NB4 (cell line): ENCODE measurements at regions not wholly inside any gene's neighbourhood (a gene's known extent, or its start where the extent isn't known, plus 50 kb on each side); places are given as distances from the start of the nearest gene placed in this dataset.

Source experiments
- CTCF ChIP-seq: IDR thresholded peaks from one replicate; pipeline ENCODE4 v1.5.1; 2012; ENCODE audit warnings: low read depth, low read length
- MYC ChIP-seq: IDR thresholded peaks from 2 replicates; pipeline ENCODE4 v1.6.1; 2011; ENCODE audit warnings: low read depth, low read length

- TF ChIP-seq CTCF, result no peak
- TF ChIP-seq MYC, result no peak
These were observed 611.2 kb upstream of the ZNF608 start for GRCh38 chr5:125357660-125358059.
